ENCODE measurements at regions not wholly inside any gene's neighbourhood (a gene's known extent, or its start where the extent isn't known, plus 50 kb on each side); places are given as distances from the start of the nearest gene placed in this dataset.
A peak's percentile ranks its signal among the peaks of the same experiment; 100 is the strongest.

- Mint-ChIP-seq H3K27ac (ENCODE audit: unreplicated experiment) (no peak overlapping the region), H3K4me3 (ENCODE audit: low read depth, unreplicated experiment) (no peak overlapping the region), H3K36me3 (ENCODE audit: insufficient read depth, unreplicated experiment) (peaks cover 15% of the 10 kb centered on the region), H3K27me3 (ENCODE audit: unreplicated experiment) (no peaks in the 10 kb centered on the region), H3K4me1 (ENCODE audit: low read depth, unreplicated experiment) (peaks cover 40% of the 10 kb centered on the region), H3K9me3 (ENCODE audit: low read depth, unreplicated experiment) (peaks cover 2% of the 10 kb centered on the region)
- no TSS peak for BruUV-seq (replicated peaks)
- intact Hi-C loops (cut with micrococcal nuclease; ENCODE audit: unreplicated experiment), result loop anchor here (5.0 kb wide), 1 partner anchor 54 kb away; no protein-coding TSS in a partner anchor
- TF ChIP-seq, protein P1, sequence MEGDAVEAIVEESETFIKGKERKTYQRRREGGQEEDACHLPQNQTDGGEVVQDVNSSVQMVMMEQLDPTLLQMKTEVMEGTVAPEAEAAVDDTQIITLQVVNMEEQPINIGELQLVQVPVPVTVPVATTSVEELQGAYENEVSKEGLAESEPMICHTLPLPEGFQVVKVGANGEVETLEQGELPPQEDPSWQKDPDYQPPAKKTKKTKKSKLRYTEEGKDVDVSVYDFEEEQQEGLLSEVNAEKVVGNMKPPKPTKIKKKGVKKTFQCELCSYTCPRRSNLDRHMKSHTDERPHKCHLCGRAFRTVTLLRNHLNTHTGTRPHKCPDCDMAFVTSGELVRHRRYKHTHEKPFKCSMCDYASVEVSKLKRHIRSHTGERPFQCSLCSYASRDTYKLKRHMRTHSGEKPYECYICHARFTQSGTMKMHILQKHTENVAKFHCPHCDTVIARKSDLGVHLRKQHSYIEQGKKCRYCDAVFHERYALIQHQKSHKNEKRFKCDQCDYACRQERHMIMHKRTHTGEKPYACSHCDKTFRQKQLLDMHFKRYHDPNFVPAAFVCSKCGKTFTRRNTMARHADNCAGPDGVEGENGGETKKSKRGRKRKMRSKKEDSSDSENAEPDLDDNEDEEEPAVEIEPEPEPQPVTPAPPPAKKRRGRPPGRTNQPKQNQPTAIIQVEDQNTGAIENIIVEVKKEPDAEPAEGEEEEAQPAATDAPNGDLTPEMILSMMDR (IDR thresholded peaks at IDR 0.05; ENCODE audit: unreplicated experiment), result no peak
- DNase-seq, result no peak
- CTCF ChIA-PET, result no interaction called here
Measured at GRCh38 chr1:8203551-8203950, 114.4 kb upstream of the SLC45A1 start.

- Mint-ChIP-seq H3K4me1 (ENCODE audit: low read depth, unreplicated experiment) (peaks cover 44% of the 10 kb centered on the region), H3K9me3 (ENCODE audit: low read depth, unreplicated experiment) (peaks cover 2% of the 10 kb centered on the region), H3K4me3 (ENCODE audit: low read depth, unreplicated experiment) (no peak overlapping the region), H3K36me3 (ENCODE audit: insufficient read depth, unreplicated experiment) (peaks cover 20% of the 10 kb centered on the region), H3K27ac (ENCODE audit: unreplicated experiment) (peak overlapping the region; percentile 82), H3K27me3 (ENCODE audit: unreplicated experiment) (no peaks in the 10 kb centered on the region)
- no peak for DNase-seq
- BruUV-seq (replicated peaks), result no TSS peak
- TF ChIP-seq, protein P1 (IDR thresholded peaks at IDR 0.05; ENCODE audit: unreplicated experiment), result no peak
- CTCF ChIA-PET, result no interaction called here
- intact Hi-C loops (cut with micrococcal nuclease; ENCODE audit: unreplicated experiment), result loop anchor here (5.0 kb wide), 1 partner anchor 54 kb away; no protein-coding TSS in a partner anchor
Measured at GRCh38 chr1:8203056-8203455, 114.9 kb upstream of the SLC45A1 start.

- H3K4me1 Mint-ChIP-seq (ENCODE audit: low read depth, unreplicated experiment), result peaks cover 50% of the 10 kb centered on the region
- BruUV-seq (replicated peaks), result TSS peak; percentile 93
- peak overlapping the region; percentile 82 for H3K27ac Mint-ChIP-seq (ENCODE audit: unreplicated experiment)
- intact Hi-C loops (cut with micrococcal nuclease; ENCODE audit: unreplicated experiment), result loop anchor here (5.0 kb wide), 1 partner anchor 55 kb away; no protein-coding TSS in a partner anchor
- peaks cover 27% of the 10 kb centered on the region for H3K36me3 Mint-ChIP-seq (ENCODE audit: insufficient read depth, unreplicated experiment)
- TF ChIP-seq, protein P1 (IDR thresholded peaks at IDR 0.05; ENCODE audit: unreplicated experiment), result no peak
- H3K4me3 Mint-ChIP-seq (ENCODE audit: low read depth, unreplicated experiment), result peak overlapping the region; percentile 31
- peak; percentile 74 for DNase-seq
- CTCF ChIA-PET, result interaction anchor here (1.1 to 1.4 kb wide), 3 partner anchors 56 to 184 kb away, joined by 3 to 4 read pairs (median 3); no protein-coding TSS in a partner anchor
- H3K27me3 Mint-ChIP-seq (ENCODE audit: unreplicated experiment), result no peaks in the 10 kb centered on the region
- H3K9me3 Mint-ChIP-seq (ENCODE audit: low read depth, unreplicated experiment), result peaks cover 2% of the 10 kb centered on the region
Measured at GRCh38 chr1:8202182-8202905, 115.6 kb upstream of the SLC45A1 start.

- intact Hi-C loops (cut with micrococcal nuclease; ENCODE audit: unreplicated experiment), result loop anchor here (5.0 kb wide), 1 partner anchor 56 kb away; no protein-coding TSS in a partner anchor
- CTCF ChIA-PET, result interaction anchor here (1.1 to 1.4 kb wide), 3 partner anchors 57 to 184 kb away, joined by 3 to 4 read pairs (median 3); no protein-coding TSS in a partner anchor
- Mint-ChIP-seq H3K9me3 (ENCODE audit: low read depth, unreplicated experiment) (peaks cover 2% of the 10 kb centered on the region), H3K36me3 (ENCODE audit: insufficient read depth, unreplicated experiment) (peaks cover 27% of the 10 kb centered on the region), H3K4me3 (ENCODE audit: low read depth, unreplicated experiment) (no peak overlapping the region), H3K27ac (ENCODE audit: unreplicated experiment) (peak overlapping the region; percentile 82), H3K27me3 (ENCODE audit: unreplicated experiment) (no peaks in the 10 kb centered on the region), H3K4me1 (ENCODE audit: low read depth, unreplicated experiment) (peaks cover 50% of the 10 kb centered on the region)
- no TSS peak for BruUV-seq (replicated peaks)
- TF ChIP-seq, protein P1 (IDR thresholded peaks at IDR 0.05; ENCODE audit: unreplicated experiment), result no peak
- peak; percentile 35 for DNase-seq
Measured at GRCh38 chr1:8201331-8201861, 116.5 kb upstream of the SLC45A1 start.

All from Calu3 (cell line).